ENCODE measurements at regions not wholly inside any gene's neighbourhood (a gene's known extent, or its start where the extent isn't known, plus 50 kb on each side); places are given as distances from the start of the nearest gene placed in this dataset.
"Not testable (repeated sequence)": the region's sequence is repeated elsewhere in the genome, so short reads cannot be mapped to it uniquely, and the experiment has no call there.

DNA sequence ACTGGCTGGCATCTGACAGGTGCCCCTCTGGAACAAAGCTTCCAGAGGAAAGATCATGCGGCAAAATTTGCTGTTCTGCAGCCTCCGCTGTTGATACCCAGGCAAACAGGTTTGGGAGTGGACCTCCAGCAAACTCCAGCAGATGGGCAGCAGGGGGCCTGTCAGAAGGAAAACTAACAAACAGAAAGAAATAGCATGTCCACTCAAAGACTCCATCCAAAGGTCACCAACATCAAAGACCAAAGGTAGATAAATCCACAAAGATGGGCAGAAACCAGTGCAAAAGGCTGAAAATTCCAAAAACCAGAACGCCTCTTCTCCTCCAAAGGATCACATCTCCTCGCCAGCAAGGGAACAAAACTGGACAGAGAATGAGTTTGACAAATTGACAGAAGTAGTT is 101.3 kb downstream of the HNRNPD start:
- not testable (repeated sequence) for H3K9me3 ChIP-seq (replicated peaks; ENCODE audit: control insufficient read depth, low read depth, low read length); H3K36me3 ChIP-seq (ENCODE audit: control insufficient read depth, insufficient read depth, low read length); H3K27ac ChIP-seq (ENCODE audit: low read length); DNase-seq; H3K4me3 ChIP-seq (ENCODE audit: low read length); H3K27me3 ChIP-seq (ENCODE audit: control insufficient read depth, insufficient read depth, low read length); H3K4me1 ChIP-seq (ENCODE audit: control insufficient read depth, insufficient read depth, low read length)
- 100% methylated on average over 2 of the region's 4 CpGs for WGBS (ENCODE audit: insufficient coverage)

DNA sequence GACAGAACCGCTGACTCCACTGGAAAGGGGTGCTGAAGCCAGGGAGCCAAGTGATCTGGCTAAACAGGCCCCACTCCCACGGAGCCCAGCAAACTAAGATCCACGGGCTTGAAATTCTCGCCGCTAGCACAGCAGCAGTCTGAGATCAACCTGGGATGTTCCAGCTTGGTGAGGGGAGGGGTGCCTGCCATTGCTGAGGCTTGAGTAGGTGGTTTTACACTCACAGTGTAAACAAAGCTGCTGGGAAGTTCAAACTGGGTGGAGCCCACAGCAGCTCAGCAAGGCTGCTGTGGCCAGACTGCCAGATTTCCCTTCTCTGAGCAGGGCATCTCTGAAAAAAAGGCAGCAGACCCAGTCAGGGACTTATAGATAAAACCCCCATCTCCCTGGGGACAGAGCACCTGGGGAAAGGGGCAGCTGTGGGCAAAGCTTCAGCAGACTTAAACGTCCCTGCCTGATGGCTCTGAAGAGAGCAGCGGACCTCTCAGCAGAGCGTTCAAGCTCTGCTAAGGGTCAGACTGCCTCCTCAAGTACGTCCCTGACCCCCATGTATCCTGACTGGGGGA is 101.8 kb downstream of the HNRNPD start:
- H3K4me1 ChIP-seq (ENCODE audit: control insufficient read depth, insufficient read depth, low read length); H3K4me3 ChIP-seq (ENCODE audit: low read length); H3K27me3 ChIP-seq (ENCODE audit: control insufficient read depth, insufficient read depth, low read length); H3K27ac ChIP-seq (ENCODE audit: low read length); H3K36me3 ChIP-seq (ENCODE audit: control insufficient read depth, insufficient read depth, low read length); DNase-seq; H3K9me3 ChIP-seq (replicated peaks; ENCODE audit: control insufficient read depth, low read depth, low read length): not testable (repeated sequence)
- 73% methylated on average over 5 of the region's 9 CpGs for WGBS (ENCODE audit: insufficient coverage)

DNA sequence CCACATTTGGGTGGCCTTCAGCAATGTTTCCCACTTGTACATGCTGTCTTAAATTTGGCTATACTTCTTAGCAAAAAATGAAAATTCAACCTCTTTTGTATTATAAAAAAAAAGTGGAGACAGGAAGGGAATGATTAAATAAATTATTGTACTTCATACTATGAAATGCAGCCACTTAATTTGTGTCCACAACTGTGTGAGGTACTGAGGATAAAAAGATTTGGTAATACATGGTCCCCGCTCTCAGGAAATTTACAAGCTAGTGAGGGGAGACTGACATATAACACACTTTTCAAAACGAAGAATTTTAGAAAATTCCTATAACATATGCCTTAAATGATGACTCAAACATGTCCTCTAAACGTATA is 105.0 kb downstream of the HNRNPD start:
- no peak overlapping the region for H3K4me3 ChIP-seq (ENCODE audit: low read length)
- no peaks in the 10 kb centered on the region for H3K9me3 ChIP-seq (replicated peaks; ENCODE audit: control insufficient read depth, low read depth, low read length)
- no peaks in the 10 kb centered on the region for H3K36me3 ChIP-seq (ENCODE audit: control insufficient read depth, insufficient read depth, low read length)
- H3K4me1 ChIP-seq (ENCODE audit: control insufficient read depth, insufficient read depth, low read length): peaks cover 2% of the 10 kb centered on the region
- DNase-seq: no peak
- no peaks in the 10 kb centered on the region for H3K27me3 ChIP-seq (ENCODE audit: control insufficient read depth, insufficient read depth, low read length)
- WGBS (ENCODE audit: insufficient coverage): 86% methylated on average over 1 of the region's 3 CpGs
- no peak overlapping the region for H3K27ac ChIP-seq (ENCODE audit: low read length)

DNA sequence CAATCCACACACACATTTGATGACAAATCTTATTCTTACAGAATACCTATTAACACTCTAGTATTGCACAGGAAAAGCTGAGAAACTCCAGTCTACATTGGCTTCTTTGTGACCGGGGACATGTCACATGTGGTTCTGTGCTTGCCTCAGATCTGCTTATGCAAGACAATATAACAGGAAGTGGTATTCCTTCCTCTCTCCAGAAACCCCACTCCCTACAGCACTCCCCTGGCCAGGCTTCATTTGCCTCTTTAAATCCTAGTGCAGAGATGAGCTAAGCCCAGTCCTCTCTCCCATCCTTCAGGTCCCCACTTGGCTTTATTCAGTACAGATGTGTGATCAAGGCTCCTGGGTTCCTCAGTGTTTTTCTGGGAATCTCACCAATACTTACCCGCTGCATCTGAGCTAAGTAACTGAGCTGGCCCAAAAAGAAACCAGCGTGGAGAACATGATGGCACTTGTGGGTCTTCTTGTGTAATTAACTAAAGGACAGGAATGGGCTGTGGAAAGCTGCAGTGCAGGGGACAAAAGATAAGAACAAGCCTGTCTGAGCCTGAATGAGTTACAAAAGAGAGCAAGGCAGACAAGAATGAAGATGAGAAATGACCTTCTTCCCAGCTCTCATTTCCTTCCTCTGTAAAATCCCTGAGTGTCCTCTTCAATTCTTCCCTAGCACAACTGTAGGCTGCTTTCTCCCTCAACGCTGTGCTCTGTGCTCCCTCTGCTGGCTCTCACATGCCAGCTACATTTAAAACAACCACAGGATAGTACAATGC is 105.6 kb downstream of the HNRNPD start:
- H3K27me3 ChIP-seq (ENCODE audit: control insufficient read depth, insufficient read depth, low read length): no peaks in the 10 kb centered on the region
- no peak overlapping the region for H3K4me3 ChIP-seq (ENCODE audit: low read length)
- peaks cover 2% of the 10 kb centered on the region for H3K4me1 ChIP-seq (ENCODE audit: control insufficient read depth, insufficient read depth, low read length)
- peak overlapping the region; percentile 17 for H3K27ac ChIP-seq (ENCODE audit: low read length)
- H3K36me3 ChIP-seq (ENCODE audit: control insufficient read depth, insufficient read depth, low read length): no peaks in the 10 kb centered on the region
- 50% methylated on average over 1 of the region's 4 CpGs for WGBS (ENCODE audit: insufficient coverage)
- peak; percentile 79 for DNase-seq
- no peaks in the 10 kb centered on the region for H3K9me3 ChIP-seq (replicated peaks; ENCODE audit: control insufficient read depth, low read depth, low read length)

DNA sequence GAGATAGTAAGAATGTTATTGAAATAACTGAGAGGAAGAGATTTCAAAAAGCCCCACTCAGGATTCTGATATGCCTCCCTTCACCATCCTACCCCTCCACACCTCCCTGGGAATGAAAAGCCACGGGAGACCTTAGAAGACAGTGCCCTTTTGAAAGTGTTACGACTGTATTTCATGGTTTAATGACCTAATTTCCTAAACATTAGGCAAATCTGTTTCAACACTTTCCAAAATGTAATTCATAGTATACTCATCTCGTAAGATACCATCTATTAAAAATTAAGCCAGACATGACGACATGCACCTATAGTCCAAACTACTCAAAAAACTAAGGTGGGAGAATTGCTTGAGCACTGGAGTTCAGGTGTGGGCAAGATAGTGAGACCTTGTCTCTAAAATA is 106.3 kb downstream of the HNRNPD start:
- Histone ChIP-seq H3K36me3 (ENCODE audit: control insufficient read depth, insufficient read depth, low read length) (no peaks in the 10 kb centered on the region), H3K4me1 (ENCODE audit: control insufficient read depth, insufficient read depth, low read length) (peaks cover 2% of the 10 kb centered on the region), H3K4me3 (ENCODE audit: low read length) (no peak overlapping the region), H3K27ac (ENCODE audit: low read length) (no peak overlapping the region), H3K9me3 (replicated peaks; ENCODE audit: control insufficient read depth, low read depth, low read length) (no peaks in the 10 kb centered on the region), H3K27me3 (ENCODE audit: control insufficient read depth, insufficient read depth, low read length) (no peaks in the 10 kb centered on the region)
- no CpG with 5 or more reads among the region's 4 CpGs for WGBS (ENCODE audit: insufficient coverage)
- no peak for DNase-seq

DNA sequence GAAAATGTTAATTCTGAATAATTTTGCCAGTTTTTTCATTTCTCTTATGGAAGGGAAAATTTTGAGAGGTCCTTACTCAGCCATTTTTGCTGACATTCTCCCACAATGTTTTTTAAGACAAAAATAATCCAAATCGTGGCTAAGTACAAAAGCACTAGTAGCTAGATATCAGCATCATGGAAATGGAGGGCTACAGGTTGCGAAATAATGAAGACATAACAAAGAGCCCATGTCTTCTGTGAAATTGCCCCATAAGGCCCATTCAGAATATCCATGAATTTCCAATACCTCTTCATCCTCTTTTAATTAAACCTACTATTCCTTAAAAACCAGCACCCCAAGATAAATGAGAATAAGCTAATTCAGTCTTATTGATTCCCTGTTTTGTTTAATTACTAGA is 107.4 kb downstream of the HNRNPD start:
- no CpG with 5 or more reads among the region's 2 CpGs for WGBS (ENCODE audit: insufficient coverage)
- Histone ChIP-seq H3K27ac (ENCODE audit: low read length) (no peak overlapping the region), H3K36me3 (ENCODE audit: control insufficient read depth, insufficient read depth, low read length) (no peaks in the 10 kb centered on the region), H3K4me1 (ENCODE audit: control insufficient read depth, insufficient read depth, low read length) (peaks cover 2% of the 10 kb centered on the region), H3K27me3 (ENCODE audit: control insufficient read depth, insufficient read depth, low read length) (no peaks in the 10 kb centered on the region), H3K4me3 (ENCODE audit: low read length) (no peak overlapping the region), H3K9me3 (replicated peaks; ENCODE audit: control insufficient read depth, low read depth, low read length) (no peaks in the 10 kb centered on the region)
- DNase-seq: no peak

DNA sequence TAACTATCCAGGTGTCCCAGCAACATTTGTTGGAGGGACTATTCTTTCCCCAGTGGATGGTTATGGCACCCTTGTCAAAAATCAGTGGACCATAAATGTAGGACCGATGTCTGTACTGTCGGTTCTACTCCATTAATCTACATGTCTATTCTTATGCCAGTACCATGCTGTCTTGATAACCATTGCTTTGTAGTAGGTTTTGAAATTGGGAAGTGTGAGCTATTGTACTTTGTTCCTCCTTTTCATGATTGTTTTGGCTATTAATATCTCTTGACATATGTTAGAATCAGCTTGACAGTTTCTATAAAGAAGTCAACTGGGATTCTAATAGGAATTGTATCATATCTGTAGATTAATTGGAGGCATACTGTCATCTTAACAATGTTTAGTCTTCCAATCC is 112.7 kb downstream of the HNRNPD start:
- WGBS (ENCODE audit: insufficient coverage): no CpG with 5 or more reads among the region's 2 CpGs
- Histone ChIP-seq H3K27ac (ENCODE audit: low read length) (no peak overlapping the region), H3K4me1 (ENCODE audit: control insufficient read depth, insufficient read depth, low read length) (no peaks in the 10 kb centered on the region), H3K36me3 (ENCODE audit: control insufficient read depth, insufficient read depth, low read length) (no peaks in the 10 kb centered on the region), H3K27me3 (ENCODE audit: control insufficient read depth, insufficient read depth, low read length) (no peaks in the 10 kb centered on the region), H3K9me3 (replicated peaks; ENCODE audit: control insufficient read depth, low read depth, low read length) (no peaks in the 10 kb centered on the region), H3K4me3 (ENCODE audit: low read length) (no peak overlapping the region)
- no peak for DNase-seq

DNA sequence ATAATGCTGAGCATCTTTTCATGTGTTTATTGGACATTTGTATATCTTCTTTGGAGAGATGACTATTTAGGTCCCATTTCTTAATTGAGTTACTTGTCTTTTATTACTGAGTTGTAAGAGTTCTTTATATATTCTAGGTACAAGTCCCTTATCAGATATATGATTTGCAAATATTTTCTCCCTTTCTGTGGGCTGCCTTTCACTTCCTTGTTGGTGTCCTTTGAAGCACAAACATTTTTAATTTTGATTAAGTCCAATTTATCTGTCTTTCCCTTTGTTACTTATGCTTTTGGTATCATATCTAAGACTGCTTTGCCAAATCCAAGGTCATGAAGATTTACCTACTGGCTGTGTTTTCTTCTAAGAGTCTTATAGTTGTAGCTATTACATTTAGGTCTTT is 113.2 kb downstream of the HNRNPD start:
- H3K9me3 ChIP-seq (replicated peaks; ENCODE audit: control insufficient read depth, low read depth, low read length): no peaks in the 10 kb centered on the region
- no peaks in the 10 kb centered on the region for H3K4me1 ChIP-seq (ENCODE audit: control insufficient read depth, insufficient read depth, low read length)
- no peak overlapping the region for H3K4me3 ChIP-seq (ENCODE audit: low read length)
- no peaks in the 10 kb centered on the region for H3K27me3 ChIP-seq (ENCODE audit: control insufficient read depth, insufficient read depth, low read length)
- no peaks in the 10 kb centered on the region for H3K36me3 ChIP-seq (ENCODE audit: control insufficient read depth, insufficient read depth, low read length)
- no peak for DNase-seq
- H3K27ac ChIP-seq (ENCODE audit: low read length): no peak overlapping the region

DNA sequence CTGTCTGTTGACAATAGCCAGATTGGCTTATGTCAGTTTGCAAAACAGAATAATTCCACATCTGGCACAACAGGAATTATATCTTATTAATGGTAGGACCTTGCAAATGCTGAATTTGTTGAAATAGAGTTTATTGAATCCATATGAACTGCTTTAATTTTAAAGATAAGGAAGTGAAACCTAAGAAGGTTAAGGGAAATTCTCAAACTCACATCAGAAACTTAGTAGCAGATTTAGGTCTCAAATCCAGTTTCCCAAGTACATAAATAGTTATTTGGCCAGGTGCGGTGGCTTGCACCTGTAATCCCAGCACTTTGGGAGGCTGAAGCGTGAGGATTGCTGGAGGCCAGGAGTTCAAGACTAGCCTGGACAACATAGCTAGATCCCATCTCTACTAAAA is 117.1 kb downstream of the HNRNPD start:
- WGBS (ENCODE audit: insufficient coverage): no CpG with 5 or more reads among the region's 2 CpGs
- Histone ChIP-seq H3K36me3 (ENCODE audit: control insufficient read depth, insufficient read depth, low read length) (no peaks in the 10 kb centered on the region), H3K4me3 (ENCODE audit: low read length) (no peak overlapping the region), H3K27me3 (ENCODE audit: control insufficient read depth, insufficient read depth, low read length) (no peaks in the 10 kb centered on the region), H3K27ac (ENCODE audit: low read length) (no peak overlapping the region), H3K9me3 (replicated peaks; ENCODE audit: control insufficient read depth, low read depth, low read length) (no peaks in the 10 kb centered on the region), H3K4me1 (ENCODE audit: control insufficient read depth, insufficient read depth, low read length) (no peaks in the 10 kb centered on the region)
- no peak for DNase-seq

DNA sequence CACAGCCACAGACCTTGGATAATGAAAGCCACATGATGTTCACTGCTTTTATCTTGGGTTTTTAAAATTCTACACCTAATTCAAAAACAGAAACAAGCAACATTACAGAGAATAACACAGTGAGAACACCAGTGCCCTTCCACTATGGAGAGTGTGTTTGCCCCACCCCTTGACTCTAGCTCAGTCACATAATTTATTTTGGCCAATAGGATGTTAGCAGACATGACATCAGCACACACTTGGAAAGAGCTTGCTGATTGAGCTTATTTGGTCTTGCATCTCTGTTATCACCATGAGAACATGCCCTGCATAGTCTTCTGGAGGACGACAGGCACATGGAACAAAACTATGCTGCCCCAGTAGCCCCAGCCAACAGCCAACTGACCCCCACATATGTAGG is 118.1 kb downstream of the HNRNPD start:
- Histone ChIP-seq H3K4me1 (ENCODE audit: control insufficient read depth, insufficient read depth, low read length) (no peaks in the 10 kb centered on the region), H3K27ac (ENCODE audit: low read length) (no peak overlapping the region), H3K9me3 (replicated peaks; ENCODE audit: control insufficient read depth, low read depth, low read length) (no peaks in the 10 kb centered on the region), H3K36me3 (ENCODE audit: control insufficient read depth, insufficient read depth, low read length) (no peaks in the 10 kb centered on the region), H3K27me3 (ENCODE audit: control insufficient read depth, insufficient read depth, low read length) (no peaks in the 10 kb centered on the region), H3K4me3 (ENCODE audit: low read length) (no peak overlapping the region)
- WGBS (ENCODE audit: insufficient coverage): 83% methylated on average over 1 of the region's 1 CpG
- no peak for DNase-seq
